Aorta (tissue), 5 donors: ENCODE measurements at regions not wholly inside any gene's neighbourhood (a gene's known extent, or its start where the extent isn't known, plus 50 kb on each side); places are given as distances from the start of the nearest gene placed in this dataset.
A peak's percentile ranks its signal among the peaks of the same experiment; 100 is the strongest.
"Not testable (repeated sequence)": the region's sequence is repeated elsewhere in the genome, so short reads cannot be mapped to it uniquely, and the experiment has no call there.

Experiments
- ATAC-seq: fragments of 200-7000 bp; cut with Tn5 transposase; one replicate; pipeline ENCODE4 v1.9.1; 2022; ENCODE audit warnings: moderate library complexity; ENCODE audit not compliant: low FRiP score
- DNase-seq, 2 donors: peaks; one replicate each; pipeline ENCODE4 v3.0.0-alpha.2; 2020
- H3K27ac ChIP-seq, 2 donors: one replicate each; pipeline ENCODE4 v1.5.1; 2013; ENCODE audit warnings: low read length in 2 of 2, mild to moderate bottlenecking in 2 of 2, moderate library complexity in 2 of 2, control low read depth in 1 of 2, inconsistent platforms in 1 of 2, low read depth in 1 of 2
- H3K27me3 ChIP-seq, 2 donors: one replicate each; pipeline ENCODE4 v1.6.1; 2013; ENCODE audit warnings: control low read depth in 1 of 2, low read length in 1 of 2, mild to moderate bottlenecking in 1 of 2, moderate library complexity in 1 of 2; ENCODE audit not compliant: insufficient read depth in 2 of 2, control insufficient read depth in 1 of 2
- H3K36me3 ChIP-seq, 2 donors: one replicate each; pipeline ENCODE4 v1.6.1; 2013; ENCODE audit warnings: control low read depth in 1 of 2, low read length in 1 of 2, mild to moderate bottlenecking in 1 of 2; ENCODE audit not compliant: insufficient read depth in 2 of 2, control insufficient read depth in 1 of 2
- H3K4me1 ChIP-seq, 2 donors: one replicate each; pipeline ENCODE4 v1.6.1; 2013; ENCODE audit warnings: low read length in 2 of 2, control low read depth in 1 of 2, mild to moderate bottlenecking in 1 of 2, moderate library complexity in 1 of 2; ENCODE audit not compliant: insufficient read depth in 2 of 2, control insufficient read depth in 1 of 2
- H3K4me3 ChIP-seq, 2 donors: one replicate each; pipeline ENCODE4 v1.5.1; 2013; ENCODE audit warnings: low read length in 2 of 2, control low read depth in 1 of 2, mild to moderate bottlenecking in 1 of 2
- H3K9me3 ChIP-seq: one replicate; pipeline ENCODE4 v1.6.1; 2013; ENCODE audit warnings: mild to moderate bottlenecking, low read length; ENCODE audit not compliant: control insufficient read depth
- WGBS, 2 donors: extraction: QIAGEN DNeasy Blood & Tissue Kit; methylation state at CpG; one replicate each; pipeline ENCODE4 v1.1.7; 2013; 5-methylcytosine and 5-hydroxymethylcytosine counted together
- intact Hi-C, 2 donors: fragments of 100-400 bp; cut with DNase I; formaldehyde crosslinking; loops; one replicate each; pipeline versions ENCODE4 v1.14.2 to v1.15.0; 2022
- donor health status: healthy with polysubstance abuse.
- donor health status: Bipolar disorder and iron deficiency.
- donor health status: DM: no; HTN: no; CAD: no.
- donor health status: DM: no; HTN: no; CAD: no.
- donor health status: DM: yes; HTN: yes; CAD: no.

DNA sequence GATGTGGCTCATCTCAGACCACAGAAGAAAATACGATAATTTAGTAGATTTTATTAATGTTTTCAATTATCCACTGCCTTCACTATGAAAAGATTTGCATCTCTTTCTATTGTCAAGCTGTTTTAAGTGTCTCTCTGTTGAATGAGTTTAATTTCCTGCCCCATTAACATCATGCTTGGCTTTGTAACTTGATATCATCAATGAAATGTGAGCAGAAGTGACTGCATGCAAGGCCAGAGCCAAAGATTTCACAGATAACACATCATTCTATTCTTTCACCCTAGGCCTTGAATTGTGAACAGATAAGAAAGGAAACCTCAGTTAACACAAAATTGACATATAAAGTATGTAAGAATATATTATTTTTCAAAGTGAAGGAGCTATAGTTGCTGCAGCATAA is 986.4 kb upstream of the CDH18 start:
- H3K4me1 ChIP-seq: no peaks in the 10 kb centered on the region
- no peak for DNase-seq
- H3K27ac ChIP-seq: no peak overlapping the region
- no peaks in the 10 kb centered on the region for H3K27me3 ChIP-seq
- 80 to 82% methylated on average over 1 of the region's 1 CpG for WGBS, 2 donors
- no peaks in the 10 kb centered on the region for H3K9me3 ChIP-seq
- no peak for ATAC-seq
- H3K4me3 ChIP-seq: no peak overlapping the region
- no peaks in the 10 kb centered on the region for H3K36me3 ChIP-seq
- intact Hi-C loops: no loop called here

- ATAC-seq (peak; percentile 64), DNase-seq (no peak)
- intact Hi-C loops: no loop called here
- H3K36me3 ChIP-seq: no peaks in the 10 kb centered on the region
- no peaks in the 10 kb centered on the region for H3K27me3 ChIP-seq
- H3K27ac ChIP-seq: no peak overlapping the region
- no peak overlapping the region for H3K4me3 ChIP-seq
- WGBS, 2 donors: 40 to 44% methylated on average over 7 of the region's 7 CpGs
- no peaks in the 10 kb centered on the region for H3K9me3 ChIP-seq
- no peaks in the 10 kb centered on the region for H3K4me1 ChIP-seq
Observed at GRCh38 chr5:20972419-20972925, 984.5 kb upstream of the CDH18 start.

DNA sequence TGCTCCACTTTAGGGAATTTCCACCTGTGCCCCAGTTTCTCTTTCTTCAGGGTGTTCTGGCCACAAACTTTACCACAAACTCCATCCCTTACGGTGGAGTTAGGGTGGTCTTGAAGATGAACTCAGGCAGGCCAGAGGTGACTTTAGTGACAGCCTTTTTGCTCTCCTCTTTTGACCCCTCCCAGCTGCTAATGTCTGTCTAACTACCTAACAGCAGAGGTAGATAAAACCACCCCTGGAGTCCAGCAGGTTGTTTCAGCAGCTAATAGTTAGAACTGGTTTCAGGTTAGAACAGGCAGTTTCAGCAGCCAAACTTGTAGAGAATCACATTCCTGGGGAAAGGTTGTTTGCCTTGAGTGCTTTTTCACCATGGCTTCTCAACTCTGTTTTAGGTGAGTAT is 971.3 kb upstream of the CDH18 start:
- no peaks in the 10 kb centered on the region for H3K27me3 ChIP-seq
- ATAC-seq: no peak
- H3K27ac ChIP-seq: no peak overlapping the region
- H3K4me1 ChIP-seq: no peaks in the 10 kb centered on the region
- no peaks in the 10 kb centered on the region for H3K36me3 ChIP-seq
- H3K9me3 ChIP-seq: no peaks in the 10 kb centered on the region
- no peak overlapping the region for H3K4me3 ChIP-seq
- WGBS, 2 donors: 86 to 88% methylated on average over 1 of the region's 1 CpG
- DNase-seq: no peak
- intact Hi-C loops: no loop called here

DNA sequence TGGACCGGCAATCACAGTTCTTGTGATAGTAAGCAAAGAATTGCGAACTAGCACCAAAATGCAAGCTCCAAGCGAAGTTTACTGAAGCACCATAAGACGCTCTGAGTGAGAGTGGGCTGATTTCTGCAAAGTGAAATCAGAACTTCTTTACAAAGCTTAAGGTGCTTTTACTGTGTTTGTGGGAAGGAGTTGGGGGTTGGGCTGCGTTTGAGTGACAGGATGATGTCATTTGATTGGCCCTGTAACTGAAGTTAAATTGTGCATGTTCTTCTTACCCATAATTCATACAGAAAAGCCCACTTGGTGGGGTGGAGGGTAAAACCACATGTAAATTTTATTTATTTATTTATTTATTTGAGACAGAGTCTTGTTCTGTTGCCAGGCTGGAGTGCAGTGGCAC is 970.6 kb upstream of the CDH18 start:
- Histone ChIP-seq H3K27me3 (no peaks in the 10 kb centered on the region), H3K9me3 (no peaks in the 10 kb centered on the region), H3K4me3 (no peak overlapping the region), H3K27ac (no peak overlapping the region), H3K4me1 (no peaks in the 10 kb centered on the region), H3K36me3 (no peaks in the 10 kb centered on the region)
- 80 to 82% methylated on average over 5 of the region's 5 CpGs for WGBS, 2 donors
- ATAC-seq (no peak), DNase-seq (no peak)
- intact Hi-C loops: no loop called here

GRCh38 chr5:20956134-20956533 is 968.1 kb upstream of the CDH18 start:
- no peak overlapping the region for H3K27ac ChIP-seq
- intact Hi-C loops: no loop called here
- ATAC-seq: no peak

DNA sequence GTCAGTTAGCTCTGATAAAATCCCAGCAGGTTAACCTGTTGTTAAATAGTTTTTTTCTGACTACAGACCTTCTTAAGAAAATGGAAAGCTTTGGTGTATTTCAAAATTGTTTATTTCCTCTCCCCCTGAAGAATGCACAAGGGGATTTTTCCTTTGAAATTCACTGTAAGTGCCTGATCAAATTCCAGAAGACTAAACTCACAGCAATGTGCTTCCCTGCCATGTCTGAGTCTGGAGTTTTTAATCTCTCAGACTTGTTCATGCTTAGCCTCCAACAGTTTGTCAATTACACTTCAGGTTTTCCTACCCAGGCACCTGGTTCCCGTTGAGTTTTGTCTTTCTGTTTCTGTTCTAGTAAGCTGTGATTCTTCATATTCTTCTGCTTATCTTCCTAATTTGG is 961.6 kb upstream of the CDH18 start:
- no peak overlapping the region for H3K27ac ChIP-seq
- no peaks in the 10 kb centered on the region for H3K36me3 ChIP-seq
- DNase-seq (no peak), ATAC-seq (no peak)
- no peaks in the 10 kb centered on the region for H3K9me3 ChIP-seq
- no peaks in the 10 kb centered on the region for H3K27me3 ChIP-seq
- H3K4me3 ChIP-seq: no peak overlapping the region
- WGBS, 2 donors: 34 to 47% methylated on average over 1 of the region's 1 CpG
- no peaks in the 10 kb centered on the region for H3K4me1 ChIP-seq
- intact Hi-C loops: no loop called here

More at GRCh38 chr5:20956134-20956533, 968.1 kb upstream of the CDH18 start:
- Histone ChIP-seq H3K4me3 (no peak overlapping the region), H3K36me3 (no peaks in the 10 kb centered on the region), H3K27me3 (no peaks in the 10 kb centered on the region), H3K9me3 (no peaks in the 10 kb centered on the region), H3K4me1 (no peaks in the 10 kb centered on the region)
- WGBS, 2 donors: 69 to 71% methylated on average over 2 of the region's 2 CpGs
- DNase-seq: no peak

- WGBS, 2 donors: 84 to 85% methylated on average over 3 of the region's 3 CpGs
- H3K9me3 ChIP-seq, H3K27ac ChIP-seq, H3K4me1 ChIP-seq, H3K4me3 ChIP-seq, H3K36me3 ChIP-seq, ATAC-seq, H3K27me3 ChIP-seq, DNase-seq, intact Hi-C loops: not testable (repeated sequence)
Observed at GRCh38 chr5:20943183-20943971, 955.4 kb upstream of the CDH18 start.

DNA sequence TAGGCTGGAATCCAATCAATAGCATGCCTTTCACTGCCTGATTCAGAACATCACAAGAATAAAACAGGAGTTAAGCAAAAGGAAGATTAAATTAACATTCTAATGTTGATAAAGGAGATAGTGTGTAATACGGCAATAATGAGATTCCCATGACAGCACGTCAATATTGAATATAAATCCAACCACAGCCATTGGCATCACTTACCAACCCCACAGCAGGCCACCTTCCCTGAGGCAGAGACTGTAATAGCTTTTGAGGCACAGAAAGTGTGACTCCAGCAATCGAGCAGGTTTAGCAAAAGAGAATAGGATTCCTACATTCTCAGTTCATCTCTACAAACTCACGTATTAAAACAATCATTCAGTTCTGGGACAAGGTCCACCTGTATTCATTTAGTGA is 954.6 kb upstream of the CDH18 start:
- ATAC-seq, DNase-seq, H3K36me3 ChIP-seq, H3K27ac ChIP-seq, H3K4me1 ChIP-seq, H3K9me3 ChIP-seq, intact Hi-C loops, H3K4me3 ChIP-seq, H3K27me3 ChIP-seq: not testable (repeated sequence)
- 77 to 78% methylated on average over 4 of the region's 4 CpGs for WGBS, 2 donors

- 85 to 89% methylated on average over 3 of the region's 4 CpGs for WGBS, 2 donors
- H3K27me3 ChIP-seq, DNase-seq, H3K4me3 ChIP-seq, H3K4me1 ChIP-seq, H3K9me3 ChIP-seq, H3K27ac ChIP-seq, ATAC-seq, H3K36me3 ChIP-seq, intact Hi-C loops: not testable (repeated sequence)
Observed at GRCh38 chr5:20940786-20941185, 952.8 kb upstream of the CDH18 start.
